ENCODE measurements at regions not wholly inside any gene's neighbourhood (a gene's known extent, or its start where the extent isn't known, plus 50 kb on each side); places are given as distances from the start of the nearest gene placed in this dataset.
A peak's percentile ranks its signal among the peaks of the same experiment; 100 is the strongest.
"Not testable (repeated sequence)": the region's sequence is repeated elsewhere in the genome, so short reads cannot be mapped to it uniquely, and the experiment has no call there.

DNA sequence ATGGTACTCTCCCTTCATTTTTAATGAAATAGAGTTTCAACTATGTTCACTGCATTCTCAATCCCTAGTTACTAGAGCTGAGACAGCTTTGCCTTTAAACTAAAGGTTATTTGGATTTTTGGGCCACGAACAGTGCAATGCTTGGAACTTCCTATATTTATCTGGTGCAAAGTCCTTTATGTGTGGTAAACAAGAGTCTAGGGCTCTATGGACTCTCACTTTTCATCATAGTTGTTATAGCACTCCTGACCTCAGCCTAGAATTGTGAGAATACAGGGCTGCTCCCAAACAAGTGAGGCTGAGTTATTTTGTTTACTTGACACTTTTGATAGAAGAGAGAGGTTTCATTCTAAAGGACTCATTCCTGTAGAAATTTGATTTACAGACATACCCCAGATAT lies 144.9 kb upstream of the POMZP3 start:
- H3K27me3 Mint-ChIP-seq; H3K9me3 ChIP-seq (ENCODE audit: control insufficient read depth in 1 of 2, insufficient read depth in 1 of 2, low read length in 2 of 2); ATAC-seq (ENCODE audit: poor library complexity); DNase-seq; H3K36me3 Mint-ChIP-seq (ENCODE audit: low read depth); H3K27ac Mint-ChIP-seq; H3K27me3 ChIP-seq (ENCODE audit: control insufficient read depth in 1 of 2, insufficient read depth in 2 of 2, low read length in 2 of 2); POLR2A ChIA-PET; H3K4me3 Mint-ChIP-seq; intact Hi-C loops (cut with DNase I, micrococcal nuclease); CTCF ChIA-PET; H3K4me3 ChIP-seq (ENCODE audit: low read length); H3K36me3 ChIP-seq (ENCODE audit: insufficient read depth, low read length); H3K9me3 Mint-ChIP-seq; H3K27ac ChIP-seq (ENCODE audit: low read depth in 1 of 2, low read length in 2 of 2); H3K4me1 Mint-ChIP-seq (ENCODE audit: low read depth); H3K4me1 ChIP-seq (ENCODE audit: insufficient read depth, low read length): not testable (repeated sequence)

DNA sequence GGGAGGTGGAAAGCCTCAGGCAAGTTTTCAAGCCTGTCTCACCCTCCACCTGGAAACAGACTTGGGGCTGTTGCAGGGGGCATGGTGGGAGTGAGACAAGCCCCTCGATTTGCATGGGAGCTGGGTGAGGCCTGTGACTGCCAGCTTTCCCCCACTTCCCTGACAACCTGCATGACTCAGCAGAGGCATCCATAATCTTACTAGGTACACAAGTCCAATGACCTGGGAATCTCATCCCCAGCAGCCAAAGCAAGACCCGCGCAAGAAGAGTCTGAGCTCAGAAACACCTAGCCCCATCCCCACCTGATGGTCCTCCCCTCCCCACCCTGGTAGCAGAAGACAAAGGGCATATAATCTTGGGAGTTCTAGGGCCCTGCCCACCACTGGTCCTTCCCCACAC lies 136.9 kb upstream of the POMZP3 start:
- intact Hi-C loops (cut with DNase I, micrococcal nuclease); H3K9me3 Mint-ChIP-seq; H3K4me3 Mint-ChIP-seq; H3K4me3 ChIP-seq (ENCODE audit: low read length); H3K27me3 ChIP-seq (ENCODE audit: control insufficient read depth in 1 of 2, insufficient read depth in 2 of 2, low read length in 2 of 2); H3K36me3 Mint-ChIP-seq (ENCODE audit: low read depth); CTCF ChIA-PET; H3K4me1 Mint-ChIP-seq (ENCODE audit: low read depth); H3K27ac ChIP-seq (ENCODE audit: low read depth in 1 of 2, low read length in 2 of 2); DNase-seq; H3K27ac Mint-ChIP-seq; POLR2A ChIA-PET; H3K4me1 ChIP-seq (ENCODE audit: insufficient read depth, low read length); H3K36me3 ChIP-seq (ENCODE audit: insufficient read depth, low read length); H3K9me3 ChIP-seq (ENCODE audit: control insufficient read depth in 1 of 2, insufficient read depth in 1 of 2, low read length in 2 of 2); ATAC-seq (ENCODE audit: poor library complexity): not testable (repeated sequence)
- peaks cover 15% of the 10 kb centered on the region for H3K27me3 Mint-ChIP-seq

DNA sequence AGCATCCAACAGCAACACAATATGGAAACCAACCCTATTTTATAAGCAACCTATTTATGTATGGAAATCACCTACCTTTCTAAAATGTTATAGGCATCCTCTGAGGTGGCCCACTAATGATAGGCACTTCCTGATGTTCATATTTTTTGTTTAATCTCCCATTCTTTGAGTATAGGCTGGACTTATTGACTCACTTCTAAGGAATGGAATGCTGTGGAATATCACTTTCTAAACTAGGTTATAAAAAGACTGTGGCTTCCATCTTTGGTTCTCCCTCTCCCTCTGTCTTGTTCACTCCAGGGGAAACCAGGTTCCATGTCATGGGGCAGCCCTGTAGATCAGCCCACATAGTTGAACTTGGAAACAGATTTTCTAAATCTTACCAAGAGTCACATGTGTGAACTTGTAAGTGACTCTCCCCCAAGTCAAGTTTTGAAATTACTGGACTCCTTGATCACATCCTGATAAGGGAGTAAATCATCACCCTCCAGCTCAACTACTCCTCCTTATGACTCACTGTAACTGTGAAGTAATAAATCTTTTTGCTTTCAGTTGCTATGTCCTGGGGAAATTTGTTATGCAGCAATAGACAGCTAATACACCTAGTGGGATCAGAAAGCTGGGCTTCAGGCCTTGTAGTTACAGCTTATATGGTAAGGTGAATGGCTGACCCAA lies 133.6 kb upstream of the POMZP3 start:
- POLR2A ChIA-PET; H3K4me1 ChIP-seq (ENCODE audit: insufficient read depth, low read length); DNase-seq; H3K4me3 ChIP-seq (ENCODE audit: low read length); H3K27ac Mint-ChIP-seq; intact Hi-C loops (cut with DNase I, micrococcal nuclease); CTCF ChIA-PET; H3K9me3 ChIP-seq (ENCODE audit: control insufficient read depth in 1 of 2, insufficient read depth in 1 of 2, low read length in 2 of 2); H3K4me3 Mint-ChIP-seq; H3K4me1 Mint-ChIP-seq (ENCODE audit: low read depth); H3K36me3 ChIP-seq (ENCODE audit: insufficient read depth, low read length); H3K27me3 ChIP-seq (ENCODE audit: control insufficient read depth in 1 of 2, insufficient read depth in 2 of 2, low read length in 2 of 2); H3K27ac ChIP-seq (ENCODE audit: low read depth in 1 of 2, low read length in 2 of 2); H3K9me3 Mint-ChIP-seq; H3K36me3 Mint-ChIP-seq (ENCODE audit: low read depth); ATAC-seq (ENCODE audit: poor library complexity): not testable (repeated sequence)
- peaks cover 12% of the 10 kb centered on the region for H3K27me3 Mint-ChIP-seq

DNA sequence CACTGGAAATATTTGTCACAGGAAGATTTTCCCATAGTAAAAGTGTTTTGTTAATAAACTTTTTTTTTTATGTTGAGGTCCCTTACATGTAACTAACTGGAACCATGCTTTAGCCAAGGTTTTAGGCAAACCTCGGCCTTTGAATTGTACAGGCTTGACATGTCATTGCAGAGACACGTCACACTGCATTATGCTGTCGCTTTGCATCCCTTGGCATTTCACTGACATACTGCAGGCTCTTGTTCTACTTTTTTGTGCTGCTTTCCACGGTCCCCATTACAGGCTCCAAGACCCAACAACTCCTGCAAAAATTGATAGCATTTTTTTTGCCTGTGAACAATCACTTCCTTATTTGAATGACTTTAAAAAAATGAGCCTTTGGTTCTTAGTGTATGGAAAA lies 112.5 kb upstream of the POMZP3 start:
- H3K27ac Mint-ChIP-seq; H3K4me1 ChIP-seq (ENCODE audit: insufficient read depth, low read length); H3K9me3 Mint-ChIP-seq; H3K4me3 Mint-ChIP-seq; H3K4me1 Mint-ChIP-seq (ENCODE audit: low read depth); H3K27me3 Mint-ChIP-seq; H3K36me3 Mint-ChIP-seq (ENCODE audit: low read depth); ATAC-seq (ENCODE audit: poor library complexity); H3K36me3 ChIP-seq (ENCODE audit: insufficient read depth, low read length); CTCF ChIA-PET; H3K27ac ChIP-seq (ENCODE audit: low read depth in 1 of 2, low read length in 2 of 2); POLR2A ChIA-PET; H3K27me3 ChIP-seq (ENCODE audit: control insufficient read depth in 1 of 2, insufficient read depth in 2 of 2, low read length in 2 of 2); H3K9me3 ChIP-seq (ENCODE audit: control insufficient read depth in 1 of 2, insufficient read depth in 1 of 2, low read length in 2 of 2); DNase-seq; intact Hi-C loops (cut with DNase I, micrococcal nuclease); H3K4me3 ChIP-seq (ENCODE audit: low read length): not testable (repeated sequence)

DNA sequence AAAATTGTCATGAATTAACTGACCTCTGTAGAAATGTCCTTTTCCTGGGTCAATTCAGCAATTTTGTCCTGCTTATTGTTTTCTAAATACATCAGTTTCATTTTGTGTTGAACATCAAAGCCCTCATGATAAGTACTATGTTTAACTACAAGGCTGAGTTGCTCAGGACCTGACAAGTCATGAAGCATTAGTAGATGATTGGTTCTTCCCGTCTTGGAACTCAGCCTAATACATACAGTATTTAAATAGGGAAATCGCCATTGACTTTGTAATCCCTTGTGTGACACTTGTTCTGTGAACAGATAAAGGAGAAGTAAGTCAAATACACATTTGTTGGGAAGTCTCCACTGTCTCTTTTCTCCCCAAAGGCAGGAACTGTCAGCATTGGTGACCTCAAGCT lies 109.6 kb upstream of the POMZP3 start:
- H3K27ac Mint-ChIP-seq; H3K36me3 ChIP-seq (ENCODE audit: insufficient read depth, low read length); H3K9me3 Mint-ChIP-seq; DNase-seq; H3K36me3 Mint-ChIP-seq (ENCODE audit: low read depth); H3K4me1 Mint-ChIP-seq (ENCODE audit: low read depth); H3K27me3 ChIP-seq (ENCODE audit: control insufficient read depth in 1 of 2, insufficient read depth in 2 of 2, low read length in 2 of 2); H3K27me3 Mint-ChIP-seq; H3K27ac ChIP-seq (ENCODE audit: low read depth in 1 of 2, low read length in 2 of 2); H3K4me1 ChIP-seq (ENCODE audit: insufficient read depth, low read length); H3K4me3 Mint-ChIP-seq; ATAC-seq (ENCODE audit: poor library complexity); H3K4me3 ChIP-seq (ENCODE audit: low read length); CTCF ChIA-PET; POLR2A ChIA-PET; H3K9me3 ChIP-seq (ENCODE audit: control insufficient read depth in 1 of 2, insufficient read depth in 1 of 2, low read length in 2 of 2); intact Hi-C loops (cut with DNase I, micrococcal nuclease): not testable (repeated sequence)

DNA sequence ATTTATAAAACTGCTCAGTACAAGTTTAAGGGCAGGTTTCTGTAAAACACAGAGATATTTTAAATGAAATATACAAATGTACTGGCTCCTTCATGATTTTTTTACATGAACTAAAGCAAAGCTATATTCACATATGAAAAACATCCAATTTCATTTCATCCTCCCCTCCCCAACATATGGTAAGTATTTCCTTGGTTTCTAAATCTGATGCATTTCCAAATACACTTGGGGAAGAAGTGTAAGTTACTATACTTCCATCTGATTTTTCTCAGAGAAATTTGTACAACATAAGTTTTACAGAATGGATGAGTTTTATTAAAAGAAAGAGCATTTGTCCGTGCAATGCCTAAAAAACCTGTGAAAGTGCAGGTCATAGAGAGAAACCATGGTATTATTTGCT lies 109.0 kb upstream of the POMZP3 start:
- H3K4me3 ChIP-seq (ENCODE audit: low read length); H3K27ac Mint-ChIP-seq: not testable (repeated sequence)

DNA sequence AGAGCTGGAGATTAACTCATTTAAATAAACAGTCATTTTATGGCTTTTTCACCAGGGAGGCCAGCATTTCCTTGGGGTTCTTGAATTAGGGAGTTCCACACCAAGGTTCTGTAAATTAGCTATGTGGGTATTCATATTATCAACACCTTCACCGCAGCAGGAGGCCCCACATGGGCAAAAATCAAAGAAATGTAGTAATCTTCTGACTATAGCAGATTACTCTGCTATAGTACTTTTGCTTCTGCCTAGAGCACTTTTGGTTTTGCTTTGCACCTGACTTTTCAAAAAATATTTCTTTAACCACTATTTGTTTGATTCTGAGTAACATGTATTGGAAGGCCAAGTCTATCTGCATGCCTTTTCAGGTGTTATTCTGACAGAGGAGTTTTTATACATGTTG lies 108.6 kb upstream of the POMZP3 start:
- H3K4me3 Mint-ChIP-seq; H3K9me3 ChIP-seq (ENCODE audit: control insufficient read depth in 1 of 2, insufficient read depth in 1 of 2, low read length in 2 of 2); H3K27ac ChIP-seq (ENCODE audit: low read depth in 1 of 2, low read length in 2 of 2); H3K27ac Mint-ChIP-seq; H3K27me3 ChIP-seq (ENCODE audit: control insufficient read depth in 1 of 2, insufficient read depth in 2 of 2, low read length in 2 of 2); H3K27me3 Mint-ChIP-seq; H3K4me3 ChIP-seq (ENCODE audit: low read length); H3K9me3 Mint-ChIP-seq; H3K36me3 ChIP-seq (ENCODE audit: insufficient read depth, low read length); H3K4me1 ChIP-seq (ENCODE audit: insufficient read depth, low read length); H3K36me3 Mint-ChIP-seq (ENCODE audit: low read depth); POLR2A ChIA-PET; ATAC-seq (ENCODE audit: poor library complexity); intact Hi-C loops (cut with DNase I, micrococcal nuclease); H3K4me1 Mint-ChIP-seq (ENCODE audit: low read depth): not testable (repeated sequence)
- DNase-seq, result peak in 1 of 14 experiments; percentile 42
- CTCF ChIA-PET, result interaction anchor here (0.6 kb wide), 1 partner anchor 275 kb away, joined by 3 read pairs; no protein-coding TSS in a partner anchor

More for the DNA sequence above, 109.0 kb upstream of the POMZP3 start:
- H3K9me3 ChIP-seq (ENCODE audit: control insufficient read depth in 1 of 2, insufficient read depth in 1 of 2, low read length in 2 of 2); H3K4me1 Mint-ChIP-seq (ENCODE audit: low read depth); H3K27me3 Mint-ChIP-seq; H3K4me3 Mint-ChIP-seq; H3K36me3 Mint-ChIP-seq (ENCODE audit: low read depth); H3K27me3 ChIP-seq (ENCODE audit: control insufficient read depth in 1 of 2, insufficient read depth in 2 of 2, low read length in 2 of 2); intact Hi-C loops (cut with DNase I, micrococcal nuclease); POLR2A ChIA-PET; DNase-seq; ATAC-seq (ENCODE audit: poor library complexity); H3K36me3 ChIP-seq (ENCODE audit: insufficient read depth, low read length); H3K9me3 Mint-ChIP-seq; H3K27ac ChIP-seq (ENCODE audit: low read depth in 1 of 2, low read length in 2 of 2); H3K4me1 ChIP-seq (ENCODE audit: insufficient read depth, low read length): not testable (repeated sequence)
- CTCF ChIA-PET, result interaction anchor here (0.6 kb wide), 1 partner anchor 276 kb away, joined by 3 read pairs; no protein-coding TSS in a partner anchor
